HG02610 (cell line): ENCODE measurements at regions not wholly inside any gene's neighbourhood (a gene's known extent, or its start where the extent isn't known, plus 50 kb on each side); places are given as distances from the start of the nearest gene placed in this dataset.
"Not testable (repeated sequence)": the region's sequence is repeated elsewhere in the genome, so short reads cannot be mapped to it uniquely, and the experiment has no call there.

Source experiments
- ATAC-seq: cut with Tn5 transposase; IDR thresholded peaks from one replicate; pipeline ENCODE4 v1.9.1; 2021; ENCODE audit warnings: mild to moderate bottlenecking, moderate library complexity; ENCODE audit not compliant: unreplicated experiment

DNA sequence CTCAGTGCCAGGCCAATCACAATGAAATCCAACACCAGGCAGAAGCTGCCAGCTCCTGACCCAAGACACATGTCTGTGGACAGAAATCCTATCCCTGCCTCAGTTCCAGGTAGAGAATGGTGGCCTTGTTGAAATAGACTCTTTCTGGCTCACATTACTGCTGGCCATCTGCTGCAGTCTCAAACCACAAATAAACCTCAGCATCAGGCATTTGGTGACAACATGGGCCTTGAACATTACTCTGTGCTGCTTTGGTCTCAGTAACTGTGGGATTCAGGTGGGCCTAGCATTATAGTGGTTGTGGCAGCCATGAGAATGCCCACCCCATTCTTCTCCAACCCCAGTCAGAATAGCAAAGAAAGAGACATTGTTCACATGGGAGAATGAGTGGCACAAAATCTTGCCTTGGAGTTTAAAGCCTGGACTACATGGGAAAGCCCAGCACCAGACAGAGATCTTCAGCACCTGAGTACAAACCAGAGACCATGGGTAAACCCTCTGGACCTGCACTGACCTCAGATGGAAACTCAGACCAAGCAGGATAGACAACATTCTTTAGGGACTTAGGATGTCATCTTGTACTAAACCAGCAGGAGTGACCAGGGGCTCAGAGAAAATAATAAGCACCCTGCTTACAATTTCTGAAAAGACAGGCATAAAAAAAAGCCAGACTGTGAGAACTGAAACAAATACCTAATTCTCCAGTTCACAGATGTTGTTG lies 50.4 kb upstream of the TRAM1L1 start:
- peak; percentile 38 for ATAC-seq

DNA sequence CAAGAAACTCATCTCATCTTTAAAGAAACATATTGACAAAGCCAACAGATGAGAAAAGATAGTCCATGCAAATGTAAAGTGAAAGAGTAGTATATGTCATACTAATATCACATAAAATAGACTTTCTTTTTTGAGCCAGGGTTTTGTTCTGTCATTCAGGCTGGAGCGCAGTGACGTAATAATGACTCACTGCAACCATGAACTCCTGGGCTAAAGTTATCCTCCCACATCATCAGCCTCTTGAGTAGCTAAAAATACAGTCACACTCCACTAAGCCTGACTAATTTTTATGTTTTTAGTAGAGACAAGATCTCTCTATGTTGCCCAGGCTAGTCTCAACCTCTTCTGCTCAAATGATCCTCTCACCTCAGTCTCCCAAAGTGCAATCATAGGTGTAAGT lies 51.8 kb upstream of the TRAM1L1 start:
- peak; percentile 45 for ATAC-seq

DNA sequence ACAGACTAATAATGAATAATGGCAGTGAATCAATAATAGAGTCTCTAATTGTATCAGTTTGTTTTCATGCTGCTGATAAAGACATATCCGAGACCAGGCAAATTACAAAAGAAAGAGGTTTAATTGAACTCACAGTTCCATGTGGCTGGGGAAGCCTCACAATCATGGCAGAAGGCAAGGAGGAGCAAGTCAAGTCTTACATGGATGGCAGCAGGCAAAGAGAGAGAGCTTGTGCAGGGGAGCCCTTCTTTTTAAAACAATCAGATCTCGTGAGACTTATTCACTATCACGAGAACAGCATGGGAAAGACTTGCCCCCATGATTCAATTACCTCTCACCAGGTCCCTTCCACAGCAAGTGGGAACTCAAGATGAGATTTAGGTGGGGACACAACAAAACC lies 53.4 kb upstream of the TRAM1L1 start:
- ATAC-seq, result not testable (repeated sequence)

DNA sequence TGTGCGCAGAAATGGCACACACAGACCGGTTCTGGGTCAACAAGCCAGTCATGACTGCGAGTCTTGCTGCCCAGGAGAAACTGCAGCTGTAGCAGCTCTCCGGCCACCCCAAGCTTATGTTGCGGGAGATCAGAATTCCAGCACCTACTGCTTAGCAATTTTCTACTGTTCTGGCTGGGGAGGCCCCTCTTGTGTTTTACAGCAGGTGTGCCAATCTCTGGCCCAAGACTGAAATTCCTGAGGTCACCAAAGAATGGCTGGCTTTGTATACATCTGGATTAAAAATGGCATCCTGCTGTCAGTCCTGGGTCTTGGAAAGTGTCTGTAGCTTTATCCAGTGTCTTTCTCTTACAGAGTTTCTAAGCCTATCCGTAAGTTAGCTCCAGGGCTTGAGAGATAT lies 68.9 kb upstream of the TRAM1L1 start:
- ATAC-seq, result no peak

DNA sequence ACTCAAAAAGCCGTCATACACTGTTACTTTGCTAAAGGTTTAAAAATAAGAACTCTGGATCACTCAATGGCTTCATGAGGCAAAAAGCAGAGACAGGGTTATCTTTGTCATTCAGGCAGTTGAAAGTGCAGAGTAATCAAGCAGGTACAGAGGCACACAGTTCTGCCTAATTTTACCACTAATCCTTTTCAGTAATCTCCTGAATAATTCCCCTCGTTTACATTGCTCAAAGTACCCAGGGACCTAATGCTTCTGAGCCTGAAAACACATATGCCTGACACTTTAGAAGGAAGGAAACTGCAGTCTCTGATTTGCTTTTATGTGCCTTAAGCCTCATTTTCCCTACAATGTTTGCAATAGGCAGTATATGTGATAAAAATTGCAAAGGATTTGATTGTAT lies 71.4 kb upstream of the TRAM1L1 start:
- no peak for ATAC-seq

DNA sequence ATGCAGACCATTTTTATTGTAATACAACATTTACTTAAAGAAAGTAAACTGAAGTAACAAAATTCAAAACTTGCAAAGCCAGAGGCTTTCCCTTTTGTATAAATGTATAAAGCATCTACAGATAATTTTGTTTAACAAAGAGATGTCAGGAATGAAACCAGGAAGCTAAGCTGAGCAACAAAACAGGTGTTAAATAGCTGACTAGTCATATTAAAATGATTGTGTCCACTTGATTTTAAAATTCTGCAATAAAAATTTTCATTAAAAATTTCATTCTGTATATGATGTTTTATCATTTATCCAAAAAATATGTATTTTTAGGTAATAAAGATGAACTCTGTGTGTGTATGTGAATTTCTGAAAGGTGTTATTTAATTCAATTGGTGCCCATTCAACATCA lies 72.0 kb upstream of the TRAM1L1 start:
- no peak for ATAC-seq

DNA sequence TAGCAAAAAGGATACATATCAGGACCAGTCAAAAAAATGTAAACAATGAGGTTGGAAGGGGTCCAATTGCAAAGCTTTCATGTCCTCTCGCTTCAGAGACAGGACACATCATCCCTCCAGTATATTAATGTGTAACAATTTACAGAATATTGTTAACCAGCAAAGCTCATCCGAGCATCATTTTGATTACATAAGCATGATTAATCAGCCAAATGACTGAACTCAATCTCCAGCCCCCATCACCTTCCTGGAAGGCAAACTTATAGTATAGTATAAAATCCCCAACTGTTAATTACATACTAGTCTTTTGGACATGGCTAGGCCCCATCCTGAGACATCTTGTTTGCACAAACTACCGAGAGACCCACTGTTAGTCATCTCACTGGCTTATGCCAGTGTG lies 77.6 kb upstream of the TRAM1L1 start:
- no peak for ATAC-seq

DNA sequence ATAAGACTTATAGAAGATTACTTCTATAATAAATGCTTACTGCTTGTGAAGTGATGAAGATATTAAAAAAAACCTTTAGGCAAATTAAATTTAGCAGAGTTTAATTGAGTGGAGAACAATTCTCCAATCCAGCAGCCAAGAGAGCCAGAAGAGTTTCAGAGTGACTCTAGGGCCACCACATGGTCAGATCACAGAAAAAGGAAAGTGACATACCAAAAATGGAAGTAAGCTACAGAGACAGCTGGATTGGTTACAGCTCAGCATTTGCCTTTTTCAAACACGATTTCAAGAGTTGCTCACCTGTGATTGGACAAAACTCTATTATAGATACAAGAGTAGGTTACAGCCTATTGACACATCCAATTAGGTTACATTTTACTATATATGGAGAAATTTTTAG lies 79.0 kb upstream of the TRAM1L1 start:
- peak; percentile 65 for ATAC-seq

DNA sequence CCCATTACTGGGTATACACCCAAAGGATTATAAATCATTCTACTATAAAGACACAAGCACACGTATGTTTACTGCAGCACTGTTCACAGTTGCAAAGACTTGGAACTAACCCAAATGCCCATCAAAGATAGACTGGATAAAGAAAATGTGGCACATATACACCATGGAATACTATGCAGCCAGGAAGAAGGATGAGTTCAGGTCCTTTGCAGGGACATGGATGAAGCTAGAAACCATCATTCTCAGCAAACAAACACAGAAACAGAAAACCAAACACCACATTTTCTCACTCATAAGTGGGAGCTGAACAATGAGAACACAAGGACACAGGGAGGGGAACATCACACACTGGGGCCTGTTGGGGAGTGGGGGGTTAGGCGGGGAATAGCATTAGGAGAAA lies 90.0 kb upstream of the TRAM1L1 start:
- not testable (repeated sequence) for ATAC-seq

DNA sequence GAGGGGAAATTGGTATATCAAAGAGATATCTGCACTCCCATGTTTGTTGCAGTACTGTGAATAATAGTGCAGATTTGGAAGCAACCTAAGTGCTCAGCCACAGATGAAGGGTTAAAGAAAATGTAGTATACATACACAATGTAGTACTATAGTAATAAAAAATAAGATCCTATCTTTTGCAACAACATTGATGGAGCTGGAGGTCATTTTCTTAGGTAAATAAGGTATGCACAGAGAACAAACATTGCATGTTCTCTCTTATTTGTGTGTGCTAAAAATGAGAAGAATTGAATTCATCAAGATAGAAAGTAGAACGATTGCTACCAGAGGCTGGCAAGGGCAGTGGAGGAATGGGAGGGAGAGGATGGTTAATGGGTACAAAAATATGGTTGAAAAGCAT lies 117.9 kb upstream of the TRAM1L1 start:
- ATAC-seq, result no peak

DNA sequence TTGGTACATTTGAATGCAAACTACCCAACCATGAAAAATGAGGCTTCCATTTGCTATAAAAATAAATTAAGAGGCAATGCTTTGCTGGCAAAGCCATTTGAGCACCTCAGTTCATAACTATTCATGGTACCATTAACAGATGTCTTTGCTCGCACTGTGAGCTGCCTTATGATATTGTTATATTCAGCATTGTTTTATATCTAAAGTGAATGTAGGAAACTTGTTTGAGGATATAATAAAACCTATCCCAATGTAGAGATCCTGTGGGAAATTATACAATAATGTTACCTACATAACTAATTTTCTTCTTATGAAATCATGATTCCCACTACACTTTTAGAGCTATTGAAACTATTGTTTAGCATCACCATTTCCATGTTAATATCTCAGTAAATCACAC lies 125.2 kb upstream of the TRAM1L1 start:
- no peak for ATAC-seq

DNA sequence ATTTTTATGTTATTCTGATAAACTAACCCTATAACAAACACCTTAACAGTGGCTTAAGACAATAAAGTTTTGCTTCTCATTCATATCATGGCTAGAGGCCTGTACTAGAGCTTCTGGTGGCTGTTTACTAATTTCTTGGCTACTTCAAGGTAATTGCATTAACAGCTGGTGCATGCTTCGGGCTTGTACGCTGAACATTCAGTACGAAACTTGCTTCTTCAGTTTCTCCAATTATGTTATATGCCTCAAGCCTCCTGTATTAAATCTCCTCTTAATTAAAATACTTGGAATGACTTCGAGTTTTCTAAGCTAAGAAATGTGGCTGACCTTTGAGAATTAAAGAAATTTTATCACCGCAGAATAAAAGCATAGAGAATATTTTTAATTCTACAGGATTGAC lies 138.9 kb upstream of the TRAM1L1 start:
- ATAC-seq, result no peak

DNA sequence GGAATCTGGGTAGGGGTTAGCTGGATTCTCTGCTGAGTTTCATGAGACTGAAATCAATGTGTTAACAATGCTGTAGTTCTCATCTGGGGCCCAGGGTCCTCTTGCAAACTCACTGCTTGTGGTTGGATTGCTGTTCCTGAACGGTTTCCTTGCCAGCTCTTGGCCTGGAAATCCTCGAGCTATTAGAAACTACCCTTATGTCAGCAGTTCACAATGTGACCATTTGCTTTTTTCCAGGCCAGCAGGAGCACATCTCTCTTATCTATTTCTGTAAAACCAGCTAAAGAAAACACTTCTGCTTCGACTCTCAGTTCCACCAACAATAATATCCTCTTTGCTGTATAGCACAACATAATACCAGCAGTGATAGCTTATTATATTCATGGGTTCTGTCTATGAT lies 140.1 kb upstream of the TRAM1L1 start:
- ATAC-seq, result no peak

DNA sequence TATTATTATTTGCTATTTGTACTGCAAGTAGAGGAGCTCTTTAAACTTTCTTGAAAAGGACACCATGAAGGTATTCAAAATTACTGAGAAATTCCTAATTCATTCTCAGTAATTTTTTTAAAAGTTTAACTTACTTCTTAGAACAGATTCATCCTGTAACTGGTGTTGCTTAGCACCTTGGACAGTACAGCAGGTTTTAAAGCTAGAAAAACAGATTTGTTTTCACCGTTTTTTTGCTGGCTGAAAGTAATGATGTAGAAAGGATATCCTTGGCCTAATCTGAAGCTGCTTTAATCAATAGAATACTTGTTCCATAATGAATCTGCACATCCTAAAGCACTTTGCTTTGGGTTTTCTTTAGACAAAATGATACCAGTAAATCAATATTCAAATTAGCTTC lies 142.5 kb upstream of the TRAM1L1 start:
- no peak for ATAC-seq

DNA sequence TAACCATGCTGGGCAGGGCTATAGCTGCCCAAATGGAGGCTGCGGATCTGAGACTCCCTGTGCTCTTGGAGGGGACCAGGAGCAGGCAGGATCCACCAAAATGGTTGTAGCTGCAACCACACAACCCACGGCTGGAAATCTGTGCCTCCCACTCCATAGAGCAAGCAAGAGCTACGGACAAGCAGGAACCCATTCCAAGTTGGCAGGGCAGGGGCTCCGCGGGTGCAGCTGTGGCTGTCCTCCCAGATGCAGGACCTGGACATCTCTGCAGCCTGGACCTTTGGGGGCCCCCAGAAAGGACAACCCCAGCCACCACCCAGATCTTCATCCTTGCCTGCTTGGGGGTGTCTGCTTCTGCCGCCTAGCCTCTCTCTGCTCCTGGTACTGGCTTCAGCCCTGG lies 154.1 kb upstream of the TRAM1L1 start:
- ATAC-seq, result no peak

DNA sequence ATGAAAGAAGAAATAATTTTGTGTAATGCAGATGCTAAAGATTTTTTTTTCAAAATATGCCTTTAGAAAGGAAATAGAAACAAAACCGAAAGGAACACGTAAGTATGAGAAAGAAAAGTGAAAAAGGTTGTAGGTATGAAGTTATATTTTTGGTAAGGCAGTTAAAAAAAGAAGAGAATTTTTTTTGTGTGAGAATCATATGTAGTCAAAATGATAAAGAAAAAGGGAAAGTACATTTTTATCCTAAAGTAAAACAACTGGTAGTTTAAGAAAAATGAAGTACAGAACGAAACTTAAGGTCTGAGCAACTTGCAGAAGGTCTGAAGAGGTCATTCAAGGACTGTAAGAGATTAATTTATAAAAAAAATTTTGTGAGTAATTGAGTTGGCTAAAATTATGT lies 164.0 kb upstream of the TRAM1L1 start:
- ATAC-seq, result peak; percentile 96

DNA sequence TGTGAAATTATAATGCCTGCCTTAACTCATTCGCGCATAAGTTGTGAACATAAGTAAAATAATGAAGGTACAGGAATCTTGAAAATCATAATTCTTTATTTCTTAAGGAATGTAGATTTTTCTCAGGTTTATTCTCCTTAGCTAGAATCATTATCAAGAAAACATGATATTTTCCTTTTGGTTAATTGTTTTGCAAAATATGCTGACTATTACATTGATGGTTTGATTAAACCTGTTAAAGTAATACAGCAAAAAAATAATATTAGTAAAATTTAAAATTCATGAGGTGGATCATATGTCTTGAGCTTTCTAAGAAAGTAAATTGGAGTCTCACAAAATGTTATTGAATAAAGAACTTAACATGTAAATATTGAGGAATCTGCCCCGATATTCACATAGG lies 178.7 kb upstream of the TRAM1L1 start:
- no peak for ATAC-seq

DNA sequence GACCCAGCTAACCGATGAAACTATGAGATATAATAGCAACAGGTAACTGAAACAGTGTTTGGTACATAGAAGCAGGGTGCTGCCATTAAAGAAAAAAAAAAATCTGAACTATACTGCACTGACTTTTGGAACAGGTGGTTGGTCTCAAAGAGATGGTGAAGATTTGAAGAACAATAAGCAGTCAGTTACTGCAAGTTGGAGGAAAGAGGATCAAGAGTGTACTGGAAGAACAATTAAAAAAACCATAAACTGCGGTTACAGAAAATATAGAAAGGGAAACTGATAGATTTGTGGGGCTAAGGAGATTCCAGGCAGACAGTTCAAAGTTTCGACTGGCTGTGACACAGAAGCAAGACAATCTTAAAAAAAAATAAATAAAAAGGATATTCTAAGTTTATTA lies 181.9 kb upstream of the TRAM1L1 start:
- ATAC-seq, result no peak

DNA sequence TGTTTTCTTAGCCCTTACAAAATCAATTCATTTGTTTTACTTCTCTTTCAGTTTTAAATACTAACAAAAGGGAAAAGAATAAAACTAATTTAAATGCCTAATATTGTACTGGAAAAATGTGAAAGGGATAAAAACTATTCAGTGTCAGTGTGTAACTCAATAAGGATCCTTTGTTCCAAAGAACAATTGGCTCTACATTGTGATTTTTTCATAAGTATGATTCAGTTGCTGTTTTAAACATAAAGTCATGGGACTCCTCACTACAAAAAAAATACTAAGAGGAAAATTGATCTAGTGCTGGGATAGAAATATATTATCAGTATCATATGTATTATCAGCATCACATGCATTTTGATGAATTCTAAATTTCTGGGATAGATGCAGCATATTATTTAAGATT lies 199.4 kb upstream of the TRAM1L1 start:
- ATAC-seq, result no peak

DNA sequence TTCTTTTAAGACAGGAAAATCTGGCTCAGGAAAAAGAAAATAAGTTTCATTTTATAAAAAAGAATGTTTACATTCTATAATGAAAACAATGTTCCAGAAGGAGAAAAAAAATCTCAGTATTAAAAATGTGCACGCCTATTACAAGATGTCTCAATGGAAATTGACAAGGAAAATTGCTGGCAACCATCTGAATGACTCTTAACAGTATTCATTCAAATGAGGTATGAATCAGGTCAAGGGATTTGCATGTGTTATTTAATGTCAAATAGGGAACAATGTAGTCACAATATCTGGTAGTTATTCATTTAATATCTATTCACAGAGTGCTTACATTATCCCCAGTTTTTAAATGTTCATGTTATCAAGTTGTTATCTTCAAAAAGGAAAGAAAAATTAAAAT lies 208.4 kb upstream of the TRAM1L1 start:
- ATAC-seq, result no peak

DNA sequence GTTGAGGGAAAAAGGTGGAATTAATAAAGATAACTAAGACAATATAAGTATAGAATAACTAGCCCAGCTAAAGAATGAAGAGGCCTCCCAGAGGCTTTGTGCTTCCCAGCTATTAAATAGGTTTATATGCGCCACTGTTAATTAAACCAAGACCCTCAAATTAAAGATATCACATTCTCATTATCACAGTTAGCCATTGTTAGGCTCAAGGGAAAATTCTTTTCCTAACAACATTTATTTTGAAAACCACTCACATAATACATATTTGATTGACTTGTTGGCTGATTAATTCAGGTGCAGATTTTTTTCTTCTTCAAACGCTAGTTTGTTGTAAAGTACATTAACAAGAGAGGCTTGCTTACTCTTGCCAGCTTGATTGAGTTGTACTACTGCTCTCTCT lies 216.8 kb upstream of the TRAM1L1 start:
- ATAC-seq, result no peak

DNA sequence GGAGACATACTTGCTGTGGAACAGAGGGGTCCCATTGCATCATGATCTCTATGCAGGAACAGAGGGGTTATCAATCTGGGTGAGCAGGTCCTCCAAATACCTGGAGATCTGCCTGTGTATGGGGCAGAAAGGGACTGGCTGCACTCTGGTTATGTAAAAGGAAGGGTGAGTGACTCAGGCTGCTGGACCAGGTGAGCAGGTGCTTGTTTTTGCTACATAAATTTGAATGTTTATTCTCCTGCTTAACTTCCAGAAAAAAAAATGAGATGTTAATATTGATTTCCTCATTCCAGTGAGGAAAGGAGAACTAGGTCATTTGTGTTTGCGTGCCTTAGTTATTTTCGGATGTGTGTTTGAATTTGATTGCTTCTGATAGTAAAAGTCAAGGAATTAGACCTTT lies 225.8 kb upstream of the TRAM1L1 start:
- no peak for ATAC-seq

DNA sequence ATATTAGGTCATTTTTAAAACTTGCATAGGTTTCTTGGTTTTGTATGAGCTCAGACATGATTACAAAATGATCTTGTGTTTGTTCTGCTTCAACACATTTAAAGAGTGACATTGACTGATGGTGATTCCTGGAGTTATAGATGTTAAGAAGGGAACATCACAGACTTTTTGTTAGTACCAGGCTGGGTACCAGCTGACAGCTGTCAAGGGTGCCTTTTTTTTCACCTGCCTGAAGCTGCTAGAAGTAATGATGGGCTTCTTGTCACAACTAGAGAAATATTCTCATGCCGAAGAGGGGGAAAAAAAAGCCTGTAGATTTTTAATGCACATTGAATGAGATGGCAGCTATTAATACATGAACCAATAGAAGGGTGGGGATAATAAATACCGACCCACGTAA lies 226.6 kb upstream of the TRAM1L1 start:
- ATAC-seq, result no peak
